Activated CD8-positive, alpha-beta memory T cell treated with anti-CD3 and anti-CD28 coated beads for 1 hour (primary cell): ENCODE measurements at regions not wholly inside any gene's neighbourhood (a gene's known extent, or its start where the extent isn't known, plus 50 kb on each side); places are given as distances from the start of the nearest gene placed in this dataset.
"Not testable (repeated sequence)": the region's sequence is repeated elsewhere in the genome, so short reads cannot be mapped to it uniquely, and the experiment has no call there.

Source experiments
- DNase-seq, 2 donors: peaks; one replicate each; pipeline ENCODE4 v3.0.0-alpha.2; 2020; ENCODE audit warnings: low read depth in 1 of 2; ENCODE audit errors: extremely low read depth in 1 of 2

GRCh38 chr16:80263181-80263823 is 277.5 kb upstream of the DYNLRB2 start:
- DNase-seq, result no peak

- DNase-seq, result no peak
Measured at GRCh38 chr16:80260906-80261311, 279.9 kb upstream of the DYNLRB2 start.

- no peak for DNase-seq
Measured at GRCh38 chr16:80259290-80259805, 281.4 kb upstream of the DYNLRB2 start.

GRCh38 chr16:80258407-80258806 is 282.4 kb upstream of the DYNLRB2 start:
- no peak for DNase-seq

GRCh38 chr16:80254970-80255369 is 285.8 kb upstream of the DYNLRB2 start:
- DNase-seq, result no peak

- DNase-seq, result no peak
Measured at GRCh38 chr16:80253741-80254140, 287.1 kb upstream of the DYNLRB2 start.

- no peak for DNase-seq
Measured at GRCh38 chr16:80250381-80250780, 290.4 kb upstream of the DYNLRB2 start.

GRCh38 chr16:80243303-80243702 is 297.5 kb upstream of the DYNLRB2 start:
- DNase-seq, result not testable (repeated sequence)

GRCh38 chr16:80242279-80242678 is 298.5 kb upstream of the DYNLRB2 start:
- not testable (repeated sequence) for DNase-seq

- DNase-seq, result no peak
Measured at GRCh38 chr16:80233097-80233835, 307.5 kb upstream of the DYNLRB2 start.

GRCh38 chr16:80231888-80232287 is 308.9 kb upstream of the DYNLRB2 start:
- no peak for DNase-seq

- DNase-seq, result no peak
Measured at GRCh38 chr16:80231121-80231520, 309.7 kb upstream of the DYNLRB2 start.

GRCh38 chr16:80230328-80231120 is 310.3 kb upstream of the DYNLRB2 start:
- DNase-seq, result no peak

GRCh38 chr16:80226499-80226898 is 314.3 kb upstream of the DYNLRB2 start:
- DNase-seq, result no peak

GRCh38 chr16:80210787-80211186 is 330.0 kb upstream of the DYNLRB2 start:
- no peak for DNase-seq

- DNase-seq, result no peak
Measured at GRCh38 chr16:80208743-80209142, 332.1 kb upstream of the DYNLRB2 start.

- DNase-seq, result no peak
Measured at GRCh38 chr16:80208015-80208414, 332.8 kb upstream of the DYNLRB2 start.

GRCh38 chr16:80203821-80204220 is 337.0 kb upstream of the DYNLRB2 start:
- no peak for DNase-seq

GRCh38 chr16:80202831-80203413 is 337.9 kb upstream of the DYNLRB2 start:
- DNase-seq, result no peak

- no peak for DNase-seq
Measured at GRCh38 chr16:80200079-80200478, 340.7 kb upstream of the DYNLRB2 start.

GRCh38 chr16:80199614-80200013 is 341.2 kb upstream of the DYNLRB2 start:
- DNase-seq, result no peak
